ENCODE measurements at regions not wholly inside any gene's neighbourhood (a gene's known extent, or its start where the extent isn't known, plus 50 kb on each side); places are given as distances from the start of the nearest gene placed in this dataset.
"Not testable (repeated sequence)": the region's sequence is repeated elsewhere in the genome, so short reads cannot be mapped to it uniquely, and the experiment has no call there.

DNA sequence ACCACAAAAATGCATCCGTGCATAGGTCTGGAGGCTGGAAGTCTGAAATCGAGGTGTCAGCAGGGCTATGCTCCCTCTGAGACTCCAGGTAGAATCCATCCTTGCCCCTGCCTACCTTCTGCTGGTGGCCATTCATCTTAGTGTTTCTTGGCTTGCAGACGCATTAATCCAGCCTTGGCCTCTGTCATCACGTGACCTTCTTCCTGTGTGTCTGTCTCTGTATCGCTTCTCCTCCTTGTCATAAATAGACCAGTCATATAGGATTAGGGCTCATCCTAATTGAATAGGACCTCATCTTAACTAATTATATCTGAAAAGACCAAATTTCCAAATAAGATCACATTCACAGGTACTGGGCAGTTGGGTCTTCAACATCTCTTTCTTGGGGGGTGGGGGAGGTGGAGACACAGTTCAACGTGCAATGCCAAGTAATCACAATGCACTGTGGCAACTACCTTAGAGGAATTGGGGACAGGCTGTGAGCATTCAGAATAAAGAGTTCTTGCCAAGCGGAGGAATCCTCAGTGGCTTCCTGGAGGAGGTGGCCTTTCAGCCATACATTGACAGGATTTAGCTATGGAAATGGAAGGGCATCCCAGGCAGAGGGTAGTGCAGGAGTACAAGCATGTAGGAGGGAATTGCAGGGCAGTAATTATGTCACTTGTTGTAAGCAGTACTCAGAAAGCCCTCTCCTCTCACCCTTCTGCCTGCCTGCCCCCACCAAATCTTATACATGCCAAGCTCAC is 96.2 kb upstream of the SYT13 start:
- DNase-seq (ENCODE audit: extremely low read depth, low read depth): no peak
- TF ChIP-seq, protein P1, sequence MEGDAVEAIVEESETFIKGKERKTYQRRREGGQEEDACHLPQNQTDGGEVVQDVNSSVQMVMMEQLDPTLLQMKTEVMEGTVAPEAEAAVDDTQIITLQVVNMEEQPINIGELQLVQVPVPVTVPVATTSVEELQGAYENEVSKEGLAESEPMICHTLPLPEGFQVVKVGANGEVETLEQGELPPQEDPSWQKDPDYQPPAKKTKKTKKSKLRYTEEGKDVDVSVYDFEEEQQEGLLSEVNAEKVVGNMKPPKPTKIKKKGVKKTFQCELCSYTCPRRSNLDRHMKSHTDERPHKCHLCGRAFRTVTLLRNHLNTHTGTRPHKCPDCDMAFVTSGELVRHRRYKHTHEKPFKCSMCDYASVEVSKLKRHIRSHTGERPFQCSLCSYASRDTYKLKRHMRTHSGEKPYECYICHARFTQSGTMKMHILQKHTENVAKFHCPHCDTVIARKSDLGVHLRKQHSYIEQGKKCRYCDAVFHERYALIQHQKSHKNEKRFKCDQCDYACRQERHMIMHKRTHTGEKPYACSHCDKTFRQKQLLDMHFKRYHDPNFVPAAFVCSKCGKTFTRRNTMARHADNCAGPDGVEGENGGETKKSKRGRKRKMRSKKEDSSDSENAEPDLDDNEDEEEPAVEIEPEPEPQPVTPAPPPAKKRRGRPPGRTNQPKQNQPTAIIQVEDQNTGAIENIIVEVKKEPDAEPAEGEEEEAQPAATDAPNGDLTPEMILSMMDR (IDR thresholded peaks at IDR 0.05; ENCODE audit: low read depth, low read length): no peak

DNA sequence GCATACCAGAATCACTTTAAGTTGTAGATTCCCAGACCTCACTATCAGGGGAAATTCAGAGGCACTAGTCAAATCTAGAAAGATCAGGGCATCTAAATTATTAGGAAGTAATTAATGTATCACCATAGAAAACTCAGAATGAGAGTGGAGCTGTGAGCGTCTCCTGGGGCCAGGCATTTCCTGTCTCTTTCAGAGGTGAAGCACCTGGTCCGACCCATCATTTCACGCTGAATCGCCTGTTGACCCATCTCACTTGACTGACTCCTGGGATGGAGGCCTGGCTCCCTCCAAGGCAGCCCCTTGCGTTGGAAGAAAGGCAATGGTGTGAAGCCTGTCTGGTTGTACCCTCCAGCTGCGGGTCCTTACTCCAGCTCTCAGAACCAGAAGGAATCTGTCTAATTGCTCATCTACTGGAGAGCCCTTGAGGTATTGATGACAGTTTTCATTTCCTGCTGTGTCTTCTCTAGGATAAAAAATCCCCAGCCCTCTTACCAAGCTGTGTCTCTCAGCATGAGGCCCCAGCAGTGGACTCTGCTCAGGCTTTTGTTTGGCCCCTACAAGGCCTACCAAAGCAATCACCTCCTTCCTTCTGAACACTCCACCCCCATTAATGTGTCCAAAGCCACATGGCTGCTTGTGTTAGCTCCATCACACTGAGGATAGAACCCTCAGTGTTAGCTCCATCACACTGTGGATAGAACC is 93.2 kb upstream of the SYT13 start:
- DNase-seq (ENCODE audit: extremely low read depth, low read depth): no peak
- TF ChIP-seq, protein P1 (IDR thresholded peaks at IDR 0.05; ENCODE audit: low read depth, low read length): no peak

DNA sequence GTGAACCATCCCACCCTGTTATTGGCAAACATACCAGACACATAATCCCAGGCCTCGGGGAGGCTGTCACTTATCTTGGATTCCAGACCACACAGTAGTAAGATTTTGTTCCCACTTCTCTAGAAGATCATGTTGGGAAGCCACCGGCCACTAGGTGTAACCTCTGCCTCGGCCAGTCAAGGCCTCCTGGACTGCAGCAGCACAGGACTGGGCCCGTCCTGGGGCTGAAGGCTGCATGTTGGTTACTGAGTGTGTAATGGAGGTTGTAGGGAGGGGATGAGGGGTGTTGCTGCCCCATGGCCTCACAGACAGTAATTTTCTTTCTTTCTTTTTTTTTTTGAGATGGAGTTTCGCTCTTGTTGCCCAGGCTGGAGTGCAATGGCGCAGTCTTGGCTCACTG is 92.4 kb upstream of the SYT13 start:
- TF ChIP-seq, protein P1 (IDR thresholded peaks at IDR 0.05; ENCODE audit: low read depth, low read length): no peak
- no peak for DNase-seq (ENCODE audit: extremely low read depth, low read depth)

DNA sequence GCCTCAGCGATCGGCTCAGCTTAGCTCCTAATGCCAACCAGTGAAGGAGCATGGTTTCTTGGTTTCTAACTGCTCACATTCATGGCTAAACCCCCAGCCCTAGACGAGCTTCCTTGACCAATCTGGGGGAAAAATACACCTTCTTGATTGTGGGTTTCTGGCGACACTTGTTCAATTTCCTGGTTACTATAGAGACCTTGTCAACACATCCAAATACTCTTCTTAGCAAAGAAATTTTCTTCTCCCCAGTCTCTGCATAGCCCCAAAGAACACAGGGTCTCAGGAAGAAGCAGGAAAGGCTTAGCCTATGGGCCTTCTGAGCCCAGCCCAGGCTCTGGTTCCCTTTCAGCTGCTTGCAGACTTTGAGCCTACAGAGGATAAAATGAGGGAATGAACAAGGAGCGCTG is 88.5 kb upstream of the SYT13 start:
- TF ChIP-seq, protein P1 (IDR thresholded peaks at IDR 0.05; ENCODE audit: low read depth, low read length): no peak

DNA sequence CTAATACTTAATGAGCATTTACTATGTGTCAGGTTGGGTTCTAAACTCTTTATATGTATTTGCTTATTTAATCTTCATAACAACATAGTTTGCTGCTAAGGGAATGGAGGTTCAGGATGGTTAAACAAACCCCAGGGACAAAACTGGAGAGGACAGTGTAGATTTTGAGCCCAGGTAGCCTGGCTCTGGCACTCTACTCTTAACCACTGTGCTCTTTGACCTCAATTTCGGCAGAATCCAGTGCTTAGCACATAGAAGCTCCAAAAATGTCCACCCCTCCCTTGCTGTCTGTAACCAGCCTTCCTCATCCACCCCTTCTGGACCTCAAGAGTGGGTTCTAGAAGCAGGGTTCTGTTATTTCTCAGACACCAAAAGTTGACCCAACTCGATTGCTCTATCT is 88.0 kb upstream of the SYT13 start:
- TF ChIP-seq, protein P1 (IDR thresholded peaks at IDR 0.05; ENCODE audit: low read depth, low read length): no peak
- DNase-seq (ENCODE audit: extremely low read depth, low read depth): no peak

More for the DNA sequence above, 88.5 kb upstream of the SYT13 start:
- DNase-seq (ENCODE audit: extremely low read depth, low read depth): no peak

DNA sequence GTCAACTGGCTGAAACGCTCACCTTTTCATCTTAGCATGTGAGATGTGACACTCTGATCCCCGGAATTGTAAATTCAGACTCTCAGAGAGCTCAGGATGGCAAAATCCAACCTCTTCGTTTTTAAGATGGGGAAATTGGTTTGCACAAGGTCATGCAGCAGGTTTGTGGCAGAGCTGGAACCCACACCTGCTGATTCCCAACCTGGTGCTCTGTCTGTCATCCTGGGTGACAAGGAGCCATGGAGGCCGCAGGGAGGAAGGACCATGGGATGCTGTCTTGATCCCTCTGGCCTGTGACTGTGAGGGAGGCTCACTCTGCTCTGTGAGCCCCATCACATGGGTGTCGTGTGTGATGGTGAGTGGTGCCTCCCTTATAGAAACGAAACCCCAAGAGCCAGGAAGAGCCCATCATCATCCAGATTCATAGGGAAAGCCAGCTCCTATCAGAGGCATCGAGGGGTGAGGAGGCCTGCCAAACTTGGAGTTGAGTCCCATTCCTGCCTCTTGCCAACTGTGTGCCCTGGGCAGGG is 87.4 kb upstream of the SYT13 start:
- TF ChIP-seq, protein P1 (IDR thresholded peaks at IDR 0.05; ENCODE audit: low read depth, low read length): no peak
- no peak for DNase-seq (ENCODE audit: extremely low read depth, low read depth)

DNA sequence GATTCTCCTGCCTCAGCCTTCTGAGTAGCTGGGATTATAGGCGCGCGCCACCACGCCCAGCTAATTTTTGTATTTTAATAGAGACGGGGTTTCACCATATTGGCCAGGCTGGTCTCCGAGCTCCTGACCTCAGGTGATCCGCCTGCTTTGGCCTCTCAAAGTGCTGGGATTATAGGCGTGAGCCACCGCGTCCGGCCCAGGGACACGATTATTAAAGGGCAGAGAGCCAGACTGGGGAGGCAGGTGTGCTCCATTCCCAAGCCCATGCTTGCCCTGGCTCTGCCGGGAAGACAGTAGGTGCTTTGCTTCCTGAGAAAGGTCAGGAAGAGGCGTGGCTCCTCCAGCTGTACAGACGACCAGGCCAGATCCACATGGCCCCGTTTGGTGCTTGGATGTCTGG is 86.3 kb upstream of the SYT13 start:
- not testable (repeated sequence) for DNase-seq (ENCODE audit: extremely low read depth, low read depth)
